Activated naive CD8-positive, alpha-beta T cell treated with anti-CD3 and anti-CD28 coated beads, Interleukin-2, amount 10 ng/mL, durations not matched to agents 7 days and 5 days (primary cell): ENCODE measurements at regions not wholly inside any gene's neighbourhood (a gene's known extent, or its start where the extent isn't known, plus 50 kb on each side); places are given as distances from the start of the nearest gene placed in this dataset.
"Not testable (repeated sequence)": the region's sequence is repeated elsewhere in the genome, so short reads cannot be mapped to it uniquely, and the experiment has no call there.

Experiments used
- ATAC-seq: fragments of 150-1000 bp; cut with Tn5 transposase; one replicate; pipeline ENCODE4 v1.10.0; 2021; ENCODE audit warnings: low read depth, moderate library complexity
- POLR2A ChIA-PET: fragments of 350-600 bp; sonication (Branson Sonifier 250); formaldehyde crosslinking; loops from one replicate; lab custom pipeline; 2021; ENCODE audit warnings: antibody characterized with exemption; lab: Charles Lee
- DNase-seq: peaks from one replicate; pipeline ENCODE4 v3.0.0; 2021
- H3K27ac Mint-ChIP-seq: one replicate; pipeline ENCODE4 v1.8.0; 2022; ENCODE audit warnings: mild to moderate bottlenecking, mixed read lengths
- H3K27me3 Mint-ChIP-seq: one replicate; pipeline ENCODE4 v1.8.0; 2022; ENCODE audit warnings: mild to moderate bottlenecking, moderate library complexity, mixed read lengths
- H3K36me3 Mint-ChIP-seq: one replicate; pipeline ENCODE4 v1.8.0; 2021; ENCODE audit warnings: mild to moderate bottlenecking, mixed read lengths
- H3K4me1 Mint-ChIP-seq: one replicate; pipeline ENCODE4 v1.8.0; 2021; ENCODE audit warnings: mixed read lengths
- H3K4me3 Mint-ChIP-seq: one replicate; pipeline ENCODE4 v1.8.0; 2022; ENCODE audit warnings: mild to moderate bottlenecking, moderate library complexity, mixed read lengths
- H3K9me3 Mint-ChIP-seq: one replicate; pipeline ENCODE4 v1.8.0; 2021; ENCODE audit warnings: mixed read lengths

GRCh38 chr1:96559181-96559580 lies 162.4 kb upstream of the PTBP2 start:
- Mint-ChIP-seq H3K9me3 (no peaks in the 10 kb centered on the region), H3K4me1 (no peaks in the 10 kb centered on the region), H3K4me3 (no peak overlapping the region), H3K36me3 (no peaks in the 10 kb centered on the region), H3K27me3 (no peaks in the 10 kb centered on the region), H3K27ac (no peak overlapping the region)
- DNase-seq: no peak
- POLR2A ChIA-PET: no interaction called here
- no peak for ATAC-seq

DNA sequence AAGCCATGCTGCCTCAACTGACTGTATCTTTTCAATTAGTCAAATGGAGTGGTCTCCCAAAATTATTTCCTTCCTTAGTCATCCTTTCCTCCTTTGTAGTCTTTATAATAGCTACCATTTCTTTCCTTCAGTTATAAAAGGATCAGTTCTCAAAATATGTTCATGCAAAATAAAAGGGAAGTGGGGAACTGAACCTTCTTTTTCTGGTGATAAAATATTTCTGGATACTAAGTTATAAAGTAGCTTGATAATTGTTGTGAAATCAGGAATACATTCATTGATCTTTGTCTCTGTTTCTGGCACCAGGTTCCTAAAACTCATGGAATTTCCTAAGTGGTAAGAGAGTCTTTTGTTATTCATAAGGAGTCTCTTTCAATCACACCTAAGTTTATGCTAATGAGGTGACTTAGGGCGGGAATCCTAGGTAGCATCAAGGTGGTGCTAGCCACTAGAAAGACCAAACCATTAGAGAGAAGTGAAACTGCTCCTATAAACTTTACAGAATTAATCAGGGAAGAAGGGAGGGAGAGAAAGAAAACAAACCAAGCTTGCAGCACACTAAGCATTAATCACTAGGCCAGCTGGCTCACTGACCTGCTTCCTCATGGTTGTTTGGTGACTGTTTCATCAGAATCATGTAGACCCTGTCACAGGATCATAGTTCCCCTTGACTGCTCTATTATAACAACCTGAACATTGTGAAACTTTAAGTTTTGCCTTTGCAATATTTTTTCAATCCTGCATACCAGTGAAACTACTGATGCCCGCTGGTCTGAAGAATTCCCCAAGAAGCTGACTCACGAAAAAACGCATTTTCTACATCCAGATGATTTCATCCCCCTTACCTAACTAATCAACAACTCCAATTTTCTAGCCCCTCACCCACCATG lies 161.6 kb upstream of the PTBP2 start:
- no peaks in the 10 kb centered on the region for H3K4me1 Mint-ChIP-seq
- no peak for ATAC-seq
- POLR2A ChIA-PET: no interaction called here
- no peak overlapping the region for H3K27ac Mint-ChIP-seq
- DNase-seq: no peak
- no peaks in the 10 kb centered on the region for H3K9me3 Mint-ChIP-seq
- H3K27me3 Mint-ChIP-seq: no peaks in the 10 kb centered on the region
- no peaks in the 10 kb centered on the region for H3K36me3 Mint-ChIP-seq
- H3K4me3 Mint-ChIP-seq: no peak overlapping the region

DNA sequence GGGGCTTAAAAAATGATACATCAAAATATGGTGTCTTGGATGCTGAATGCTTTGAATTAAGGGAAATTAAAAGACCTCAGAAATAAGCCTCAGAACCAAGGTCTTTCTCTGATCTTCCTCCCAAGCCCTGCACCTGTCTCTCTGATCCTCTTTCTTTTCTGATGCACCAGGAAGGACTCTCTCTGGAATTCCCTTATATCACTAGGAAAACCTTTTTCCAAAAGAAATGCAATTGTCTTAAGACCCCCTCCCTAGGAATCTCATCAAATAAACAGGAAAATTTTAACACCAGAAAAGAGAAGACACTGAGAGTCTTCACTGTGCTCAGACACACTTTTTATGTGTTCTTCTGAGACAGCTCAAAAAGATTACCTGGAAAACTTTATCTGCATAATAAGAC lies 159.5 kb upstream of the PTBP2 start:
- no peaks in the 10 kb centered on the region for H3K9me3 Mint-ChIP-seq
- no peaks in the 10 kb centered on the region for H3K36me3 Mint-ChIP-seq
- DNase-seq (no peak), ATAC-seq (no peak)
- no peak overlapping the region for H3K4me3 Mint-ChIP-seq
- H3K27me3 Mint-ChIP-seq: no peaks in the 10 kb centered on the region
- no peak overlapping the region for H3K27ac Mint-ChIP-seq
- no peaks in the 10 kb centered on the region for H3K4me1 Mint-ChIP-seq
- POLR2A ChIA-PET: no interaction called here

DNA sequence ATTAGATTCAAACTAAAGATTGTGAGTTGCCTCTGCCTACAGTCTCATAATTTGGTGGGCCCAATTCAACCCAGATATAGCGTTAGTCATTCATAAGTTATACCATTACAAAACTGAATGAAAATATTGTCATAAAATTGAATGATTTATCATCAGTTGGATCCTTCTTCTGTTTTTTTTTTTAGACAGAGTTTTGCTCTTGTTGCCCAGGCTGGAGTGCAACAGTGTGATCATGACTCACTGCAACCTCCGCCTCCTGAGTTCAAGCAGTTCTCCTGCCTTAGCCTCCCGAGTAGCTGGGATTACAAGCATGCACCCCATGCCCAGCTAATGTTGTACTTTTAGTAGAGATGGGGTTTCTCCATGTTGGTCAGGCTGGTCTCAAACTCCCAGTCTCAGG lies 157.2 kb upstream of the PTBP2 start:
- H3K9me3 Mint-ChIP-seq, H3K27ac Mint-ChIP-seq, H3K4me1 Mint-ChIP-seq, H3K4me3 Mint-ChIP-seq, H3K36me3 Mint-ChIP-seq, DNase-seq, POLR2A ChIA-PET, ATAC-seq, H3K27me3 Mint-ChIP-seq: not testable (repeated sequence)

DNA sequence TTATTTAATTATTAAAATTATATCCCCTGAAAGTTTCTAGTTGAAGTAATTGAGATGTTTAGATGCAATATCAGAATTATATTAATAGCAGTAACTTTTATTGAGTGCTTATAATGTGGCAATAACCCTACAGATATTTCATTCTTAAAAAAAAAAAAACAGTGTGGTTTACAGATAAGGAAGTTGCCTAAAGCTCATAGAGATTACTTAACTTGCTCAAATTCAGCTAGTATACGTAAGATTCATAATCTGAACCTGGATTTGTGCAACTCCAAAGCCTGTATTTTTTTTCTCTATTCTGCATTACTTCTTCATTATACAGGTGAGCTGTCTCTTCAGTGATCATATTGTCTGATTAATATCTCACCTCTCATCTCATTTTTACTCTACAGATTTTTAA lies 156.0 kb upstream of the PTBP2 start:
- no peak overlapping the region for H3K4me3 Mint-ChIP-seq
- H3K27me3 Mint-ChIP-seq: no peaks in the 10 kb centered on the region
- no peaks in the 10 kb centered on the region for H3K9me3 Mint-ChIP-seq
- H3K4me1 Mint-ChIP-seq: no peaks in the 10 kb centered on the region
- DNase-seq (no peak), ATAC-seq (no peak)
- H3K36me3 Mint-ChIP-seq: no peaks in the 10 kb centered on the region
- POLR2A ChIA-PET: no interaction called here
- H3K27ac Mint-ChIP-seq: no peak overlapping the region

- Mint-ChIP-seq H3K27ac (no peak overlapping the region), H3K36me3 (no peaks in the 10 kb centered on the region), H3K9me3 (no peaks in the 10 kb centered on the region), H3K4me3 (no peak overlapping the region), H3K4me1 (no peaks in the 10 kb centered on the region), H3K27me3 (no peaks in the 10 kb centered on the region)
- POLR2A ChIA-PET: no interaction called here
- ATAC-seq (no peak), DNase-seq (no peak)
Observed at GRCh38 chr1:96568639-96569038, 152.9 kb upstream of the PTBP2 start.

DNA sequence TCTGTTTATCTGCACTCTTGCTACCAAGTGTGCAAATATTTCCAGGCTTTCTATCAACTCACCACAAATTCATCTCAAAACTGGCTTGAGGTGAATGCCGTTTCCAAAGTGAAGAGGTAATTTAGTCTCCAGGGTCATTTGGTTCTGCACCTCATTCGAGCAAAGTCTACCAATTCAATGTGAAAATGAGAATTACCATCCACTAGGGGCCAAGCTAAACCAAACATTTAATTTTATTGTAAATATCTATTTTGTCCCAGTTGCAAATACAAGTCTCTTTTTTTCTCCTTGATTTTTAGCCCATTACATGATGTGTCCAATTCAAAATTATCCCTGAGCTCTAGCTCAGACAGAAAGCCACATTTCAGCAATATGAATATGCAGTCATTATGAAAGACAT lies 152.3 kb upstream of the PTBP2 start:
- no peaks in the 10 kb centered on the region for H3K4me1 Mint-ChIP-seq
- no peaks in the 10 kb centered on the region for H3K36me3 Mint-ChIP-seq
- H3K27ac Mint-ChIP-seq: no peak overlapping the region
- no peak overlapping the region for H3K4me3 Mint-ChIP-seq
- ATAC-seq (no peak), DNase-seq (no peak)
- POLR2A ChIA-PET: no interaction called here
- no peaks in the 10 kb centered on the region for H3K9me3 Mint-ChIP-seq
- no peaks in the 10 kb centered on the region for H3K27me3 Mint-ChIP-seq

DNA sequence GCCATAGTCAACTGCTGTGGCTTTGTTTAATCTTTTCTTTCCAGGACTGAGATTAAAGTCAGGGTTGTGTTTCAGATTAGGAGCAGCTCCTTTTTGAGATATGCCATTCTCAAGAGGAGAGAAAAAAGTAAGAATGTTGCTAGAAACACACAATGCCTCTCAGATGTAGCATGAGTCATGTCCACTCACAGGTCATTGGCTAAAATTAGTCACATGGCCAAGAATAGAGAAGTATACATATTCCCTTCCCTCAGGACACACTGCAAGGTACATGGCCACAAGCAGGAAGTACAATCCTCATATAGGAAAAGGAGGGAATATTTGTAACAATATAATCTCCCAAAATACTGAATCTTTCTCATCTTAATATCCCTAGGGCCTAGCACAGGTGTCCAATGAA lies 141.9 kb upstream of the PTBP2 start:
- peaks cover 5% of the 10 kb centered on the region for H3K27me3 Mint-ChIP-seq
- no peak overlapping the region for H3K4me3 Mint-ChIP-seq
- H3K4me1 Mint-ChIP-seq: no peaks in the 10 kb centered on the region
- POLR2A ChIA-PET: no interaction called here
- ATAC-seq: no peak
- H3K36me3 Mint-ChIP-seq: no peaks in the 10 kb centered on the region
- H3K27ac Mint-ChIP-seq: no peak overlapping the region
- DNase-seq: no peak
- no peaks in the 10 kb centered on the region for H3K9me3 Mint-ChIP-seq

DNA sequence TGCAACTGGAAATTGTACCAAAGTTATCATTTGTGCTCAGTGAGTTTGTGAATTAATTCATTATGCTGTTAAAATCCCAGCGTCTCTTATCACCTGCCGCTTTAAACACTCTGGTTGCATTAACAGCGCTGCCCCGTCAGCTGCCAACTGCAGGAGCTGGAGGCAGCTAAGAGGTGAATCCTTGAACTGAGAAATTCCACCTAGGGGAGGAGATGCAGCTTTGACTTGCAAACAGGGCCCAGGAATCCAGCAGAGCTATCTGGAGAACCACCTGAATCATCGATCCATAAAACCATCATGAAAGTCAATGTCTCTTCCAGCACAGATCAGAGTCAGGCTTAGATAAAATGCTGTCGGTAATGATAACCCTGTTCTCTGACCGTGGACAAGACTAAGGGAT lies 140.7 kb upstream of the PTBP2 start:
- DNase-seq (no peak), ATAC-seq (no peak)
- no peaks in the 10 kb centered on the region for H3K9me3 Mint-ChIP-seq
- H3K4me3 Mint-ChIP-seq: no peak overlapping the region
- H3K27ac Mint-ChIP-seq: no peak overlapping the region
- no peaks in the 10 kb centered on the region for H3K4me1 Mint-ChIP-seq
- no peaks in the 10 kb centered on the region for H3K36me3 Mint-ChIP-seq
- POLR2A ChIA-PET: no interaction called here
- H3K27me3 Mint-ChIP-seq: peaks cover 5% of the 10 kb centered on the region

- Mint-ChIP-seq H3K36me3 (no peaks in the 10 kb centered on the region), H3K4me3 (no peak overlapping the region), H3K27ac (no peak overlapping the region), H3K4me1 (no peaks in the 10 kb centered on the region), H3K27me3 (peaks cover 2% of the 10 kb centered on the region), H3K9me3 (no peaks in the 10 kb centered on the region)
- POLR2A ChIA-PET: no interaction called here
- ATAC-seq: no peak
- no peak for DNase-seq
Observed at GRCh38 chr1:96581772-96582171, 139.8 kb upstream of the PTBP2 start.

DNA sequence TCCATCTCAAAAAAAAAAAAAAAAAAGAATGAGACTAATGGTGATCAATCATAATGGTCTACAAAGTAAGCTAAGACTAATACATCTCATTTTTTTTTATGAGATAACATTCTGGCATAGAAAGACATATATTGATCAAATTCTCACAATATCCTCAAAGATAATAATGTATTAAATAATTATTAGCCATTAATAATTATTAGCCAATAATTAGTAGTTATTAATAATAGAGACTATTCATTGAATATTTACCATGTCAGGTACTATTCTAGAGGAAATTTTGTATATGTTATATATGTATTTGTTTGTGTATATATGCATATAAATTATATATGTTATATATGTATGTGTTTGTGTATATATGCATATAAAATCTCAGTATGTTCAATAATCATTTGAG lies 137.7 kb upstream of the PTBP2 start:
- ATAC-seq: no peak
- H3K36me3 Mint-ChIP-seq: no peaks in the 10 kb centered on the region
- no peaks in the 10 kb centered on the region for H3K9me3 Mint-ChIP-seq
- H3K27ac Mint-ChIP-seq: no peak overlapping the region
- peaks cover 5% of the 10 kb centered on the region for H3K27me3 Mint-ChIP-seq
- no peaks in the 10 kb centered on the region for H3K4me1 Mint-ChIP-seq
- POLR2A ChIA-PET: no interaction called here
- no peak overlapping the region for H3K4me3 Mint-ChIP-seq
- no peak for DNase-seq

GRCh38 chr1:96587222-96587621 lies 134.4 kb upstream of the PTBP2 start:
- Mint-ChIP-seq H3K36me3 (no peaks in the 10 kb centered on the region), H3K27ac (no peak overlapping the region), H3K9me3 (no peaks in the 10 kb centered on the region), H3K4me1 (no peaks in the 10 kb centered on the region), H3K4me3 (no peak overlapping the region), H3K27me3 (peaks cover 5% of the 10 kb centered on the region)
- POLR2A ChIA-PET: no interaction called here
- DNase-seq (no peak), ATAC-seq (no peak)

- POLR2A ChIA-PET: no interaction called here
Observed at GRCh38 chr1:96588416-96588995, 133.1 kb upstream of the PTBP2 start.

DNA sequence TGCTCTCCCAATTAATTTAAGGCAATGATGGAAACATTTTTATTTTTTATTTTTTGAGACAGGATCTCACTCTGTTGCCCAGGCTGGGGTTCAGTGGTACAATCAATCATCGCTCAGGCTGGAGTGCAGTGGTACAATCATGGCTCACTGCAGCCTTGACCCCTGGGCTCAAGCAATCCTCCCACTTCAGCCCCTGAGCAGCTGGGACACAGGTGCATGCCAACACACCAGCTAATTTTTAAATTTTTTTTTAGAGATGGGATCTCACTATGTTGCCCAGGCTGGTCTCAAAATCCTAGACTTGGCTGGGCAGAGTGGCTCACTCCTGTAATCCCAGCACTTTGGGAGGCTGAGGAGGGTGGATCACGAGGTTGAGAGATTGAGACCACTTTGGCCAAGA lies 126.1 kb upstream of the PTBP2 start:
- H3K36me3 Mint-ChIP-seq, H3K4me3 Mint-ChIP-seq, H3K27ac Mint-ChIP-seq, DNase-seq, POLR2A ChIA-PET, H3K27me3 Mint-ChIP-seq, H3K4me1 Mint-ChIP-seq, ATAC-seq, H3K9me3 Mint-ChIP-seq: not testable (repeated sequence)

More at GRCh38 chr1:96588416-96588995, 133.1 kb upstream of the PTBP2 start:
- Mint-ChIP-seq H3K9me3 (no peaks in the 10 kb centered on the region), H3K27me3 (peaks cover 5% of the 10 kb centered on the region), H3K27ac (no peak overlapping the region), H3K36me3 (no peaks in the 10 kb centered on the region), H3K4me3 (no peak overlapping the region), H3K4me1 (no peaks in the 10 kb centered on the region)
- no peak for DNase-seq
- ATAC-seq: no peak
